Right lobe of liver (tissue), 4 donors: ENCODE measurements at regions not wholly inside any gene's neighbourhood (a gene's known extent, or its start where the extent isn't known, plus 50 kb on each side); places are given as distances from the start of the nearest gene placed in this dataset.

ENCODE experiments used
- CTCF ChIP-seq, 4 donors: fragments of 200-600 bp in 3 of 4; fragments of 450-650 bp in 1 of 4; IDR thresholded peaks; one replicate each; pipeline versions ENCODE4 v1.5.1 to v1.8.0; 2016 to 2022; ENCODE audit warnings: antibody characterized with exemption in 4 of 4, mild to moderate bottlenecking in 2 of 4
- POLR2A ChIP-seq: fragments of 450-650 bp; IDR thresholded peaks from one replicate; pipeline ENCODE4 v1.6.1; 2017; ENCODE audit warnings: antibody characterized with exemption, mild to moderate bottlenecking
- donor health status: DM: no; HTN: no; CAD: no.
- donor health status: DM: no; HTN: no; CAD: no.
- donor health status: DM: no; HTN: yes; CAD: no.

- TF ChIP-seq CTCF (IDR thresholded peaks at IDR 0.05), result no peak
- no peak for TF ChIP-seq POLR2A
Observed at GRCh38 chr6:106731843-106732160, 102.4 kb downstream of the QRSL1 start.
